Keratinocyte (primary cell): ENCODE measurements at regions not wholly inside any gene's neighbourhood (a gene's known extent, or its start where the extent isn't known, plus 50 kb on each side); places are given as distances from the start of the nearest gene placed in this dataset.

Experiments
- DNase-seq: peaks from one replicate; pipeline ENCODE4 v3.0.0-alpha.2; 2011; ENCODE audit warnings: low read depth, missing footprints, low spot score
- FAIRE-seq: peaks from 2 replicates; lab custom pipeline; 2011; peaks lifted over from hg19 to GRCh38; lab: Jason Lieb, UNC
- H2AFZ ChIP-seq: 2 replicates; pipeline ENCODE4 v1.6.0; 2012; ENCODE audit warnings: low read length, control low read depth, inconsistent platforms; ENCODE audit not compliant: control insufficient read depth
- H3K27ac ChIP-seq: 2 replicates; pipeline ENCODE4 v1.5.1; 2011; ENCODE audit warnings: low read length; ENCODE audit not compliant: control insufficient read depth, insufficient read depth
- H3K27me3 ChIP-seq: 3 replicates; pipeline ENCODE4 v1.6.0; 2011; ENCODE audit warnings: low read length; ENCODE audit not compliant: control insufficient read depth, insufficient read depth; ENCODE audit errors: extremely low read depth
- H3K36me3 ChIP-seq, 2 experiments: 2 replicates in 1 of 2; 3 replicates in 1 of 2; pipeline ENCODE4 v1.5.1; 2011; ENCODE audit warnings: low read length in 2 of 2, mild to moderate bottlenecking in 1 of 2; ENCODE audit not compliant: control insufficient read depth in 2 of 2, insufficient read depth in 2 of 2; ENCODE audit errors: extremely low read depth in 1 of 2
- H3K4me1 ChIP-seq: 3 replicates; pipeline ENCODE4 v1.5.1; 2011; ENCODE audit warnings: low read length; ENCODE audit not compliant: control insufficient read depth, insufficient read depth; ENCODE audit errors: extremely low read depth
- H3K4me2 ChIP-seq: 3 replicates; pipeline ENCODE4 v1.6.0; 2011; ENCODE audit warnings: low read depth, low read length; ENCODE audit not compliant: control insufficient read depth, insufficient read depth; ENCODE audit errors: extremely low read depth
- H3K4me3 ChIP-seq, 3 experiments: fragments of 200-600 bp in 1 of 3; sonication (generic) in 1 of 3; 2 replicates in 2 of 3; 3 replicates in 1 of 3; pipeline ENCODE4 v1.5.1; 2011 to 2016; ENCODE audit warnings: low read length in 3 of 3, mild to moderate bottlenecking in 3 of 3, control low read depth in 2 of 3, inconsistent platforms in 1 of 3, low read depth in 1 of 3, mixed read lengths in 1 of 3, mixed run types in 1 of 3, moderate library complexity in 1 of 3; ENCODE audit not compliant: control insufficient read depth in 2 of 3, insufficient read depth in 2 of 3; ENCODE audit errors: extremely low read depth in 1 of 3
- H3K79me2 ChIP-seq: 2 replicates; pipeline ENCODE4 v1.6.0; 2012; ENCODE audit warnings: low read length; ENCODE audit not compliant: control insufficient read depth, insufficient read depth
- H3K9ac ChIP-seq: 3 replicates; pipeline ENCODE4 v1.6.0; 2011; ENCODE audit warnings: low read length; ENCODE audit not compliant: control insufficient read depth, insufficient read depth; ENCODE audit errors: extremely low read depth
- H3K9me1 ChIP-seq: 3 replicates; pipeline ENCODE4 v1.6.0; 2011; ENCODE audit warnings: low read length; ENCODE audit not compliant: control insufficient read depth, insufficient read depth; ENCODE audit errors: extremely low read depth
- H3K9me3 ChIP-seq: 2 replicates; pipeline ENCODE4 v1.5.1; 2012; ENCODE audit warnings: low read depth, low read length; ENCODE audit not compliant: control insufficient read depth
- H4K20me1 ChIP-seq: 3 replicates; pipeline ENCODE4 v1.6.0; 2011; ENCODE audit warnings: low read length; ENCODE audit not compliant: control insufficient read depth, insufficient read depth; ENCODE audit errors: extremely low read depth
- CTCF ChIP-seq, 3 experiments: IDR thresholded peaks in 1 of 3; conservative IDR thresholded peaks in 1 of 3; optimal IDR thresholded peaks in 1 of 3; 2 replicates in 2 of 3; 3 replicates in 1 of 3; pipeline versions ENCODE3 to v1.5.1; 2011; ENCODE audit warnings: low read length in 3 of 3, mild to moderate bottlenecking in 3 of 3, moderate library complexity in 2 of 3, control low read depth in 1 of 3, inconsistent platforms in 1 of 3; ENCODE audit not compliant: insufficient read depth in 2 of 3; ENCODE audit errors: extremely low read depth in 1 of 3
- EZH2 ChIP-seq: IDR thresholded peaks from one replicate; pipeline ENCODE4 v1.6.1; 2012; ENCODE audit warnings: inconsistent platforms, mild to moderate bottlenecking, low read length, moderate library complexity
- dilution Hi-C: fragments of 300-500 bp; cut with MboI; formaldehyde crosslinking; loops from one replicate; pipeline ENCODE4 v1.7.0; 2020; ENCODE audit warnings: low sequenced_read_pairs; ENCODE audit not compliant: extremely low pct_ligation_motif_present

DNA sequence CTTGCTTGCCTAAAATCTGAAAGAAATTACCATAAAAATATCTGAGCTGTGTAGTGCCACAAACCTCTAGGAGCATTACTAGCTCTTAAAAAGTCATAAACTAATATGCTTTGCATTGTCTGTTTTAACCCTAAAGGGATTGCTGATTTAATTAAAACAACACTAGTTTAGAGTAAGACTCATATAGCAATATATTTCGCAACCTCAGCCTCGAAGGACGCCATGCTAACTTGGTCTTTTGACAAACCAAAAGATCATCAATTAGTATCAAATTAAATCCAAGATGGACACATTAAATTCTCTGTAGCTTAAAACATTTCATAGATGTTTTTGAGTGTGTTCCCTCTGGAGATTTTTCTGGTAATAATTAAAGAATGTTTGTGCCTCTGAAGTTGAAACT lies 74.8 kb upstream of the KCNQ5 start:
- H3K9me3 ChIP-seq: no peaks in the 10 kb centered on the region
- H2AFZ ChIP-seq: no peak overlapping the region
- H3K79me2 ChIP-seq: no peaks in the 10 kb centered on the region
- H3K4me2 ChIP-seq: no peak overlapping the region
- no peak overlapping the region for H3K9ac ChIP-seq
- no peak overlapping the region for H3K4me3 ChIP-seq
- no peak overlapping the region for H3K27ac ChIP-seq
- no peak for TF ChIP-seq EZH2
- no peak for TF ChIP-seq CTCF (optimal IDR thresholded peaks at IDR 0.05 in 1 of 3, IDR thresholded peaks at IDR 0.05 in 1 of 3, conservative IDR thresholded peaks at IDR 0.05 in 1 of 3; ENCODE audit: extremely low read depth in 1 of 3, insufficient read depth in 2 of 3, low read length in 3 of 3)
- no peak for DNase-seq
- no peaks in the 10 kb centered on the region for H3K9me1 ChIP-seq
- H3K27me3 ChIP-seq: no peaks in the 10 kb centered on the region
- no peaks in the 10 kb centered on the region for H4K20me1 ChIP-seq
- no peak for FAIRE-seq
- no peaks in the 10 kb centered on the region for H3K36me3 ChIP-seq
- dilution Hi-C loops: no loop called here
- peaks cover 5% of the 10 kb centered on the region for H3K4me1 ChIP-seq

GRCh38 chr6:72551470-72551869 lies 70.4 kb upstream of the KCNQ5 start:
- dilution Hi-C loops: loop anchor here (25.0 kb wide), 1 partner anchor 114 kb away; no protein-coding TSS in a partner anchor
- no peak for TF ChIP-seq EZH2
- TF ChIP-seq CTCF (optimal IDR thresholded peaks at IDR 0.05 in 1 of 3, IDR thresholded peaks at IDR 0.05 in 1 of 3, conservative IDR thresholded peaks at IDR 0.05 in 1 of 3; ENCODE audit: extremely low read depth in 1 of 3, insufficient read depth in 2 of 3, low read length in 3 of 3): no peak
- Histone ChIP-seq H3K9me3 (no peaks in the 10 kb centered on the region), H3K36me3 (no peaks in the 10 kb centered on the region), H3K27me3 (no peaks in the 10 kb centered on the region), H4K20me1 (no peaks in the 10 kb centered on the region), H2AFZ (peak overlapping the region; percentile 45), H3K79me2 (no peaks in the 10 kb centered on the region), H3K4me3 (no peak overlapping the region), H3K4me2 (no peak overlapping the region), H3K9ac (no peak overlapping the region), H3K27ac (no peak overlapping the region), H3K4me1 (peaks cover 41% of the 10 kb centered on the region), H3K9me1 (no peaks in the 10 kb centered on the region)
- no peak for DNase-seq
- FAIRE-seq: no peak
